ENCODE measurements at regions not wholly inside any gene's neighbourhood (a gene's known extent, or its start where the extent isn't known, plus 50 kb on each side); places are given as distances from the start of the nearest gene placed in this dataset.

DNA sequence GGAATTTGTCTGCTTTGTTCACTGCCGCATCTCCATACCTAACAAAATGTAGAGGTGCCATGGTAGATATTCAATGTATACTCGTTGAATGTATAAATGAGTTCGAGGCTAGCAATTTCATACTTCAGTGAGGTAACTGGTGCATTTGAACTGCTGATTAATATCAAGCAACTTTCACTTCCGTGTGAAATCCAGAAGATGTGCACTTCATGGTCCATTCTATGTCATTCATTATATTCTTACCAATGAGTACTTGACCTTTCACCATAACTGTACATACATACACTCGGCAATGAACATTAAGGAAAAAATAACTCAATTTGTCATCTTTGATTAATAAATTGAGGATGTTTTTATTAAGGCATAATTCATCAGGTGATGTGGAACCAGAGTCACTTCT lies 598.5 kb downstream of the ZNF385D start:
- TF ChIP-seq EZH2 (IDR thresholded peaks at IDR 0.05; ENCODE audit: insufficient read depth, poor library complexity, severe bottlenecking) (no peak), EZH2phosphoT487 (IDR thresholded peaks at IDR 0.05; ENCODE audit: insufficient read depth, low read depth) (no peak)
